B cell (primary cell): ENCODE measurements at regions not wholly inside any gene's neighbourhood (a gene's known extent, or its start where the extent isn't known, plus 50 kb on each side); places are given as distances from the start of the nearest gene placed in this dataset.

Experiments used
- ATAC-seq: fragments of 200-7000 bp; cut with Tn5 transposase; one replicate; pipeline ENCODE4 v1.10.0; 2021; ENCODE audit warnings: low read depth, mild to moderate bottlenecking, moderate number of reproducible peaks, moderate library complexity
- CTCF ChIA-PET: fragments of 350-600 bp; sonication (Branson Sonifier 250); formaldehyde crosslinking; loops from one replicate; lab custom pipeline; 2021; ENCODE audit warnings: antibody characterized with exemption, inconsistent platforms; lab: Charles Lee
- POLR2A ChIA-PET: fragments of 350-600 bp; sonication (Branson Sonifier 250); formaldehyde crosslinking; loops from one replicate; lab custom pipeline; 2021; ENCODE audit warnings: antibody characterized with exemption; lab: Charles Lee
- DNase-seq: peaks from one replicate; pipeline ENCODE4 v3.0.0; 2013
- H2AFZ ChIP-seq: 2 replicates; pipeline ENCODE4 v1.6.1; 2012; ENCODE audit warnings: mild to moderate bottlenecking, low read depth, low read length; ENCODE audit not compliant: insufficient read depth, poor library complexity, severe bottlenecking
- H3K27ac ChIP-seq, 2 donors: 1 replicate in 1 of 2; 2 replicates in 1 of 2; pipeline ENCODE4 v1.5.1; 2012 to 2013; ENCODE audit warnings: low read length in 2 of 2, mild to moderate bottlenecking in 2 of 2, moderate library complexity in 1 of 2
- H3K27me3 ChIP-seq, 4 experiments: fragments of 200-600 bp in 1 of 4; sonication (generic) in 1 of 4; replicated peaks in 1 of 4; 1 replicate in 2 of 4; 2 replicates in 2 of 4; pipeline versions ENCODE4 v1.6.1 to v1.7.0; 2013 to 2016; ENCODE audit warnings: low read length in 3 of 4, mild to moderate bottlenecking in 2 of 4, mixed read lengths in 1 of 4, moderate library complexity in 1 of 4; ENCODE audit not compliant: insufficient read depth in 4 of 4, control insufficient read depth in 3 of 4; ENCODE audit errors: control extremely low read depth in 1 of 4
- H3K36me3 ChIP-seq, 2 experiments: replicated peaks in 1 of 2; 1 replicate in 1 of 2; 2 replicates in 1 of 2; pipeline versions ENCODE4 v1.6.1 to v1.7.1; 2013; ENCODE audit warnings: low read length in 1 of 2; ENCODE audit not compliant: insufficient read depth in 2 of 2, control insufficient read depth in 1 of 2; ENCODE audit errors: control extremely low read depth in 1 of 2, extremely low read depth in 1 of 2
- H3K4me1 ChIP-seq, 2 donors: fragments of 200-600 bp in 1 of 2; sonication (generic) in 1 of 2; 1 replicate in 1 of 2; 2 replicates in 1 of 2; pipeline versions ENCODE4 v1.5.1 to v1.6.1; 2013 to 2017; ENCODE audit warnings: low read length in 2 of 2; ENCODE audit not compliant: control insufficient read depth in 2 of 2, insufficient read depth in 2 of 2
- H3K4me2 ChIP-seq: replicated peaks from 2 replicates; pipeline ENCODE3; 2012; ENCODE audit warnings: mild to moderate bottlenecking, low read depth, low read length; ENCODE audit not compliant: poor library complexity, severe bottlenecking
- H3K4me3 ChIP-seq, 5 experiments: fragments of 200-600 bp in 1 of 5; sonication (generic) in 1 of 5; 1 replicate in 3 of 5; 2 replicates in 2 of 5; pipeline versions ENCODE4 v1.5.1 to v1.7.0; 2011 to 2016; ENCODE audit warnings: low read length in 4 of 5, mild to moderate bottlenecking in 4 of 5, low read depth in 2 of 5, control low read depth in 1 of 5, moderate library complexity in 1 of 5; ENCODE audit not compliant: insufficient read depth in 1 of 5; ENCODE audit errors: control extremely low read depth in 1 of 5, extremely low read depth in 1 of 5
- H3K79me2 ChIP-seq: fragments of 200-600 bp; sonication (generic); one replicate; pipeline ENCODE4 v1.6.0; 2016; ENCODE audit warnings: low read length; ENCODE audit not compliant: control insufficient read depth, insufficient read depth
- H3K9ac ChIP-seq: fragments of 200-600 bp; sonication (generic); 2 replicates; pipeline ENCODE4 v1.6.1; 2017; ENCODE audit warnings: mild to moderate bottlenecking, low read length, moderate library complexity
- H3K9me3 ChIP-seq, 3 donors: one replicate each; pipeline versions ENCODE4 v1.6.1 to v1.7.1; 2013; ENCODE audit warnings: low read length in 2 of 3; ENCODE audit not compliant: control insufficient read depth in 2 of 3, insufficient read depth in 1 of 3; ENCODE audit errors: control extremely low read depth in 1 of 3
- H4K20me1 ChIP-seq: 2 replicates; pipeline ENCODE4 v1.6.0; 2012; ENCODE audit warnings: mild to moderate bottlenecking, low read length; ENCODE audit not compliant: insufficient read depth, control insufficient read depth, poor library complexity, severe bottlenecking
- H3K27ac Mint-ChIP-seq: one replicate; pipeline ENCODE4 v1.8.0; 2021; ENCODE audit warnings: mixed read lengths
- H3K27me3 Mint-ChIP-seq: one replicate; pipeline ENCODE4 v1.8.0; 2021; ENCODE audit warnings: mixed read lengths
- H3K4me1 Mint-ChIP-seq: one replicate; pipeline ENCODE4 v1.8.0; 2021; ENCODE audit warnings: mixed read lengths
- H3K4me3 Mint-ChIP-seq: one replicate; pipeline ENCODE4 v1.8.0; 2021; ENCODE audit warnings: mixed read lengths
- H3K9me3 Mint-ChIP-seq: one replicate; pipeline ENCODE4 v1.8.0; 2022; ENCODE audit warnings: mixed read lengths; ENCODE audit not compliant: insufficient read depth
- EZH2 ChIP-seq: IDR thresholded peaks from 2 replicates; pipeline ENCODE4 v1.6.1; 2012; ENCODE audit warnings: borderline replicate concordance, low read depth, mild to moderate bottlenecking, moderate library complexity, low read length; ENCODE audit not compliant: insufficient read depth, poor library complexity, severe bottlenecking
- WGBS: methylation state at CpG from one replicate; pipeline ENCODE4 v1.1.5; 2013; ENCODE audit warnings: missing lambda C conversion rate; ENCODE audit not compliant: insufficient coverage; 5-methylcytosine and 5-hydroxymethylcytosine counted together
- intact Hi-C: fragments of 100-400 bp; cut with micrococcal nuclease; formaldehyde crosslinking; loops from one replicate; pipeline ENCODE4 v1.10.0; 2022
- TF ChIP-seq, protein P1 (sequence below): fragments of 200-600 bp; IDR thresholded peaks from one replicate; pipeline ENCODE4 v1.8.0; 2022; ENCODE audit warnings: antibody characterized with exemption, mild to moderate bottlenecking

DNA sequence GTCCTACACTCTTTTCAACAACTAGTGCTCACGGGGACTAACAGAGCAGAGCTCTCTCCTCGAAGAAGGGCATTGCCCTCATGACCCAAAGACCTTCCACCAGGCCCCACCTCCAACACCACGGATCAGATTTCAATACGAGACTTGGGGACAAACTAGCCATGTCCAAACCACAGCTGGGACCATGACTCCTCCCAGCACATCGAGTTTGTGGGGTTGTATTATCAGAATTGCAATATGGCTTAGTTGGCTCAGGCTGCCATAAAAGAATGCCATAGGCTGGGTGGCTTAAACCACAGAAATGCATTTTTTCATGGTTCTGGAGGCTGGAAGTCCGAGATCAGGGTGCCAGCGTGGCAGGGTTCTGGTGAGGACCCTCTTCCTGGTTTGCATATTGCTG, 189.7 kb upstream of the PMEPA1 start:
- no peak overlapping the region for H3K4me3 ChIP-seq
- POLR2A ChIA-PET, result interaction anchor here (0.5 kb wide), 1 partner anchor 173 kb away, joined by 5 read pairs; no protein-coding TSS in a partner anchor
- no peaks in the 10 kb centered on the region for H3K79me2 ChIP-seq
- H2AFZ ChIP-seq, result no peak overlapping the region
- no peak overlapping the region for H3K4me2 ChIP-seq
- H3K27ac ChIP-seq, result no peak overlapping the region
- peaks cover 0 to 4% (median under 1%) of the 10 kb centered on the region in 4 experiments for H3K27me3 ChIP-seq
- no peak for TF ChIP-seq EZH2
- TF ChIP-seq, protein P1, sequence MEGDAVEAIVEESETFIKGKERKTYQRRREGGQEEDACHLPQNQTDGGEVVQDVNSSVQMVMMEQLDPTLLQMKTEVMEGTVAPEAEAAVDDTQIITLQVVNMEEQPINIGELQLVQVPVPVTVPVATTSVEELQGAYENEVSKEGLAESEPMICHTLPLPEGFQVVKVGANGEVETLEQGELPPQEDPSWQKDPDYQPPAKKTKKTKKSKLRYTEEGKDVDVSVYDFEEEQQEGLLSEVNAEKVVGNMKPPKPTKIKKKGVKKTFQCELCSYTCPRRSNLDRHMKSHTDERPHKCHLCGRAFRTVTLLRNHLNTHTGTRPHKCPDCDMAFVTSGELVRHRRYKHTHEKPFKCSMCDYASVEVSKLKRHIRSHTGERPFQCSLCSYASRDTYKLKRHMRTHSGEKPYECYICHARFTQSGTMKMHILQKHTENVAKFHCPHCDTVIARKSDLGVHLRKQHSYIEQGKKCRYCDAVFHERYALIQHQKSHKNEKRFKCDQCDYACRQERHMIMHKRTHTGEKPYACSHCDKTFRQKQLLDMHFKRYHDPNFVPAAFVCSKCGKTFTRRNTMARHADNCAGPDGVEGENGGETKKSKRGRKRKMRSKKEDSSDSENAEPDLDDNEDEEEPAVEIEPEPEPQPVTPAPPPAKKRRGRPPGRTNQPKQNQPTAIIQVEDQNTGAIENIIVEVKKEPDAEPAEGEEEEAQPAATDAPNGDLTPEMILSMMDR, result no peak
- intact Hi-C loops, result no loop called here
- 59% methylated on average over 6 of the region's 7 CpGs for WGBS
- H3K4me1 ChIP-seq, result no peaks in the 10 kb centered on the region
- H4K20me1 ChIP-seq, result no peaks in the 10 kb centered on the region
- no peaks in the 10 kb centered on the region for H3K36me3 ChIP-seq
- Mint-ChIP-seq H3K27ac (no peak overlapping the region), H3K9me3 (no peaks in the 10 kb centered on the region), H3K27me3 (peaks cover 22% of the 10 kb centered on the region), H3K4me3 (no peak overlapping the region), H3K4me1 (no peaks in the 10 kb centered on the region)
- H3K9me3 ChIP-seq, result peaks cover 0 to 2% (median 0%) of the 10 kb centered on the region in 3 donors
- DNase-seq (no peak), ATAC-seq (no peak)
- no peak overlapping the region for H3K9ac ChIP-seq
- CTCF ChIA-PET, result no interaction called here

DNA sequence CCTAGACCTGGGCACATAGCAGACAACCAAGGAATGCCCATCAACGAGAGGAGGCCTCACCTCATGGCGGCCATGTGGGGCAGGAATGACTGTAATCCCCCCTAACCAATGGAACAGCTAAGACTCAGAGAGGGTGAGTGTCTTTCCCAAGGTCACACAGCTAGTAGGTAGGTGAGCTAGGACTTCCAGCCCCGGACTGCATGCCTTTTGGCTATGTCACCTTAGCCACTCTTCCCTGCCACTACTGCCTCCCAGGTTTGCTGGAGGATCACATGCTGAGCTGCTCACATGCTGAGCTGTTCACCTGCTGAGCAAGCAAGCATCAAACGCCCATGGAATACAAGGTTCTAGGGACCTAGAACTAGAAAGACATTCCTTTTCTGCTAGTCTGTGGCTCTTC, 188.5 kb upstream of the PMEPA1 start:
- Histone ChIP-seq H3K9me3 (peaks cover 0 to 2% (median 0%) of the 10 kb centered on the region in 3 donors), H3K9ac (no peak overlapping the region), H3K79me2 (no peaks in the 10 kb centered on the region), H3K4me2 (no peak overlapping the region), H3K4me1 (no peaks in the 10 kb centered on the region), H3K36me3 (no peaks in the 10 kb centered on the region), H3K4me3 (no peak overlapping the region), H2AFZ (no peak overlapping the region), H3K27ac (no peak overlapping the region), H3K27me3 (peaks cover 0 to 4% (median 1%) of the 10 kb centered on the region in 4 experiments), H4K20me1 (no peaks in the 10 kb centered on the region)
- POLR2A ChIA-PET, result no interaction called here
- no peak overlapping the region for H3K27ac Mint-ChIP-seq
- CTCF ChIA-PET, result no interaction called here
- intact Hi-C loops, result no loop called here
- ATAC-seq (no peak), DNase-seq (no peak)
- TF ChIP-seq EZH2, result no peak
- TF ChIP-seq, protein P1, result no peak
- peaks cover 22% of the 10 kb centered on the region for H3K27me3 Mint-ChIP-seq
- no peaks in the 10 kb centered on the region for H3K4me1 Mint-ChIP-seq
- H3K4me3 Mint-ChIP-seq, result no peak overlapping the region
- WGBS, result 91% methylated on average over 2 of the region's 4 CpGs
- no peaks in the 10 kb centered on the region for H3K9me3 Mint-ChIP-seq
